Smooth muscle cell (in vitro differentiated cells): ENCODE measurements at regions not wholly inside any gene's neighbourhood (a gene's known extent, or its start where the extent isn't known, plus 50 kb on each side); places are given as distances from the start of the nearest gene placed in this dataset.

ENCODE experiments used
- DNase-seq: peaks from one replicate; lab custom pipeline; 2025; ENCODE audit not compliant: unreplicated experiment; lab: John Stamatoyannopoulos, UW
- H2AFZ ChIP-seq: fragments of 200-600 bp; sonication (generic); 2 replicates; pipeline ENCODE4 v1.6.0; 2016; ENCODE audit warnings: antibody characterized with exemption, low read depth, mild to moderate bottlenecking
- H3F3A ChIP-seq: fragments of 200-600 bp; sonication (generic); 2 replicates; pipeline ENCODE4 v1.6.0; 2017; ENCODE audit warnings: antibody characterized with exemption, low read depth
- H3K27ac ChIP-seq: fragments of 200-600 bp; sonication (generic); 2 replicates; pipeline ENCODE4 v1.5.1; 2016; ENCODE audit warnings: low read depth, mild to moderate bottlenecking
- H3K27me3 ChIP-seq: fragments of 200-600 bp; sonication (generic); 2 replicates; pipeline ENCODE4 v1.6.1; 2016; ENCODE audit warnings: low read depth, mild to moderate bottlenecking
- H3K36me3 ChIP-seq: fragments of 200-600 bp; sonication (generic); 2 replicates; pipeline ENCODE4 v1.5.1; 2016; ENCODE audit warnings: low read depth
- H3K4me1 ChIP-seq: fragments of 200-600 bp; sonication (generic); 2 replicates; pipeline ENCODE4 v1.5.1; 2016; ENCODE audit warnings: low read depth
- H3K4me2 ChIP-seq: fragments of 200-600 bp; sonication (generic); 2 replicates; pipeline ENCODE4 v1.6.0; 2016; ENCODE audit warnings: mild to moderate bottlenecking
- H3K4me3 ChIP-seq: fragments of 200-600 bp; sonication (generic); 2 replicates; pipeline ENCODE4 v1.5.1; 2016; ENCODE audit warnings: mild to moderate bottlenecking
- H3K79me2 ChIP-seq: fragments of 200-600 bp; sonication (generic); 2 replicates; pipeline ENCODE4 v1.6.0; 2016; ENCODE audit warnings: low read depth, mild to moderate bottlenecking
- H3K9ac ChIP-seq: fragments of 200-600 bp; sonication (generic); 2 replicates; pipeline ENCODE4 v1.6.0; 2016; ENCODE audit warnings: low read depth
- H3K9me3 ChIP-seq: fragments of 200-600 bp; sonication (generic); replicated peaks from 2 replicates; pipeline ENCODE4 v1.5.1; 2016; ENCODE audit warnings: low read depth
- H4K20me1 ChIP-seq: fragments of 200-600 bp; sonication (generic); 2 replicates; pipeline ENCODE4 v1.6.0; 2016; ENCODE audit warnings: low read depth
- CTCF ChIP-seq: fragments of 200-600 bp; sonication (generic); IDR thresholded peaks from 2 replicates; pipeline ENCODE4 v1.5.1; 2017; ENCODE audit warnings: borderline replicate concordance, mild to moderate bottlenecking, antibody characterized with exemption; ENCODE audit not compliant: insufficient read depth, poor library complexity, severe bottlenecking
- WGBS: methylation state at CpG from one replicate; pipeline ENCODE4 v1.1.7; 2016; ENCODE audit warnings: low lambda C conversion rate; 5-methylcytosine and 5-hydroxymethylcytosine counted together

- no peak overlapping the region for H3K4me3 ChIP-seq
- 93% methylated on average over 24 of the region's 24 CpGs for WGBS
Observed at GRCh38 chr1:5661196-5662085, 330.8 kb downstream of the NPHP4 start.

GRCh38 chr1:5660141-5660935 is 331.9 kb downstream of the NPHP4 start:
- Histone ChIP-seq H3K4me2 (no peak overlapping the region), H2AFZ (no peak overlapping the region), H3K4me3 (no peak overlapping the region), H3K79me2 (no peaks in the 10 kb centered on the region), H3K4me1 (no peaks in the 10 kb centered on the region), H3K36me3 (no peaks in the 10 kb centered on the region), H3K9me3 (no peaks in the 10 kb centered on the region), H3F3A (no peaks in the 10 kb centered on the region), H3K9ac (no peak overlapping the region), H3K27ac (no peak overlapping the region), H4K20me1 (no peaks in the 10 kb centered on the region), H3K27me3 (no peaks in the 10 kb centered on the region)
- no peak for TF ChIP-seq CTCF
- 63% methylated on average over 13 of the region's 13 CpGs for WGBS
- no peak for DNase-seq

More at GRCh38 chr1:5661196-5662085, 330.8 kb downstream of the NPHP4 start:
- TF ChIP-seq CTCF, result no peak
- no peaks in the 10 kb centered on the region for H3K9me3 ChIP-seq
- no peaks in the 10 kb centered on the region for H3K36me3 ChIP-seq
- H3K9ac ChIP-seq, result no peak overlapping the region
- H3K4me2 ChIP-seq, result no peak overlapping the region
- H3K27ac ChIP-seq, result no peak overlapping the region
- no peaks in the 10 kb centered on the region for H4K20me1 ChIP-seq
- no peak for DNase-seq
- H3K79me2 ChIP-seq, result no peaks in the 10 kb centered on the region
- H3K4me1 ChIP-seq, result no peaks in the 10 kb centered on the region
- H3F3A ChIP-seq, result no peaks in the 10 kb centered on the region
- H3K27me3 ChIP-seq, result no peaks in the 10 kb centered on the region
- H2AFZ ChIP-seq, result no peak overlapping the region

GRCh38 chr1:5659606-5660005 is 332.6 kb downstream of the NPHP4 start:
- no peak overlapping the region for H3K9ac ChIP-seq
- 96% methylated on average over 3 of the region's 3 CpGs for WGBS
- no peaks in the 10 kb centered on the region for H3K36me3 ChIP-seq
- no peak overlapping the region for H2AFZ ChIP-seq
- H3K27ac ChIP-seq, result no peak overlapping the region
- no peaks in the 10 kb centered on the region for H3F3A ChIP-seq
- H3K9me3 ChIP-seq, result no peaks in the 10 kb centered on the region
- no peak overlapping the region for H3K4me3 ChIP-seq
- H3K79me2 ChIP-seq, result no peaks in the 10 kb centered on the region
- H4K20me1 ChIP-seq, result no peaks in the 10 kb centered on the region
- no peak for TF ChIP-seq CTCF
- DNase-seq, result no peak
- no peak overlapping the region for H3K4me2 ChIP-seq
- no peaks in the 10 kb centered on the region for H3K27me3 ChIP-seq
- no peaks in the 10 kb centered on the region for H3K4me1 ChIP-seq
